Uterus (tissue), 3 donors: ENCODE measurements at regions not wholly inside any gene's neighbourhood (a gene's known extent, or its start where the extent isn't known, plus 50 kb on each side); places are given as distances from the start of the nearest gene placed in this dataset.

Experiments
- DNase-seq, 2 donors: peaks; one replicate each; pipeline ENCODE4 v3.0.0-alpha.2; 2019 to 2020
- H3K27ac ChIP-seq, 2 donors: fragments of 200-600 bp; sonication (generic); 1 replicate in 1 of 2; 2 replicates in 1 of 2; pipeline ENCODE4 v1.5.1; 2016 to 2018
- H3K27me3 ChIP-seq, 2 donors: fragments of 200-600 bp; sonication (generic); one replicate each; pipeline ENCODE4 v1.5.1; 2018 to 2019; ENCODE audit warnings: control low read depth in 1 of 2
- H3K36me3 ChIP-seq, 2 donors: fragments of 200-600 bp; sonication (generic); one replicate each; pipeline ENCODE4 v1.5.1; 2019; ENCODE audit warnings: control low read depth in 1 of 2
- H3K4me1 ChIP-seq, 2 donors: fragments of 200-600 bp; sonication (generic); one replicate each; pipeline ENCODE4 v1.5.1; 2018 to 2019; ENCODE audit warnings: control low read depth in 1 of 2
- H3K4me3 ChIP-seq, 2 donors: fragments of 200-600 bp; sonication (generic); 1 replicate in 1 of 2; 2 replicates in 1 of 2; pipeline ENCODE4 v1.5.1; 2018 to 2019; ENCODE audit warnings: mild to moderate bottlenecking in 1 of 2
- H3K9me3 ChIP-seq, 2 donors: fragments of 200-600 bp; sonication (generic); one replicate each; pipeline ENCODE4 v1.5.1; 2019; ENCODE audit warnings: control low read depth in 1 of 2
- CTCF ChIP-seq, 4 experiments: fragments of 200-600 bp in 2 of 4; fragments of 450-650 bp in 2 of 4; sonication (generic) in 2 of 4; IDR thresholded peaks; one replicate each; pipeline ENCODE4 v1.5.1; 2016 to 2019; ENCODE audit warnings: antibody characterized with exemption in 4 of 4, mild to moderate bottlenecking in 2 of 4, moderate library complexity in 1 of 4
- POLR2A ChIP-seq, 2 donors: fragments of 450-650 bp; IDR thresholded peaks; one replicate each; pipeline ENCODE4 v1.6.1; 2016; ENCODE audit warnings: antibody characterized with exemption in 2 of 2, mild to moderate bottlenecking in 1 of 2, moderate library complexity in 1 of 2
- intact Hi-C: fragments of 100-400 bp; cut with DNase I; formaldehyde crosslinking; loops from one replicate; pipeline ENCODE4 v1.15.1; 2023; ENCODE audit warnings: low total_unique reads
- donor health status: DM: yes; HTN: yes; CAD: no.

GRCh38 chr2:188102881-188103280 lies 188.8 kb upstream of the GULP1 start:
- H3K9me3 ChIP-seq, result no peaks in the 10 kb centered on the region
- no peaks in the 10 kb centered on the region for H3K27me3 ChIP-seq
- no peak overlapping the region for H3K27ac ChIP-seq
- TF ChIP-seq POLR2A (IDR thresholded peaks at IDR 0.05) (no peak), CTCF (IDR thresholded peaks at IDR 0.05) (no peak)
- H3K4me3 ChIP-seq, result no peak overlapping the region
- intact Hi-C loops, result no loop called here
- DNase-seq, result no peak
- no peaks in the 10 kb centered on the region for H3K4me1 ChIP-seq
- H3K36me3 ChIP-seq, result no peaks in the 10 kb centered on the region

GRCh38 chr2:188114014-188114413 lies 177.7 kb upstream of the GULP1 start:
- H3K27me3 ChIP-seq, result no peaks in the 10 kb centered on the region
- no peaks in the 10 kb centered on the region for H3K36me3 ChIP-seq
- DNase-seq, result no peak
- TF ChIP-seq POLR2A (IDR thresholded peaks at IDR 0.05) (no peak), CTCF (IDR thresholded peaks at IDR 0.05) (no peak)
- H3K9me3 ChIP-seq, result no peaks in the 10 kb centered on the region
- intact Hi-C loops, result no loop called here
- no peak overlapping the region for H3K4me3 ChIP-seq
- no peaks in the 10 kb centered on the region for H3K4me1 ChIP-seq
- no peak overlapping the region for H3K27ac ChIP-seq

GRCh38 chr2:188117706-188118105 lies 174.0 kb upstream of the GULP1 start:
- intact Hi-C loops, result no loop called here
- H3K27me3 ChIP-seq, result no peaks in the 10 kb centered on the region
- no peaks in the 10 kb centered on the region for H3K36me3 ChIP-seq
- no peaks in the 10 kb centered on the region for H3K9me3 ChIP-seq
- no peak for TF ChIP-seq CTCF (IDR thresholded peaks at IDR 0.05)
- no peaks in the 10 kb centered on the region for H3K4me1 ChIP-seq
- no peak for DNase-seq
- no peak overlapping the region for H3K27ac ChIP-seq
- no peak overlapping the region for H3K4me3 ChIP-seq

GRCh38 chr2:188118431-188118830 lies 173.2 kb upstream of the GULP1 start:
- H3K9me3 ChIP-seq, result no peaks in the 10 kb centered on the region
- no peaks in the 10 kb centered on the region for H3K4me1 ChIP-seq
- DNase-seq, result no peak
- H3K27ac ChIP-seq, result no peak overlapping the region
- TF ChIP-seq POLR2A (IDR thresholded peaks at IDR 0.05) (no peak), CTCF (IDR thresholded peaks at IDR 0.05) (no peak)
- H3K36me3 ChIP-seq, result no peaks in the 10 kb centered on the region
- H3K4me3 ChIP-seq, result no peak overlapping the region
- H3K27me3 ChIP-seq, result no peaks in the 10 kb centered on the region
- intact Hi-C loops, result no loop called here

- no peaks in the 10 kb centered on the region for H3K36me3 ChIP-seq
- H3K9me3 ChIP-seq, result no peaks in the 10 kb centered on the region
- DNase-seq, result no peak
- intact Hi-C loops, result no loop called here
- no peaks in the 10 kb centered on the region for H3K4me1 ChIP-seq
- H3K4me3 ChIP-seq, result no peak overlapping the region
- TF ChIP-seq POLR2A (IDR thresholded peaks at IDR 0.05), result no peak
- no peak for TF ChIP-seq CTCF (IDR thresholded peaks at IDR 0.05)
- H3K27ac ChIP-seq, result no peak overlapping the region
- no peaks in the 10 kb centered on the region for H3K27me3 ChIP-seq
Observed at GRCh38 chr2:188119112-188119838, 172.4 kb upstream of the GULP1 start.
